Neural crest cell (in vitro differentiated cells): ENCODE measurements at regions not wholly inside any gene's neighbourhood (a gene's known extent, or its start where the extent isn't known, plus 50 kb on each side); places are given as distances from the start of the nearest gene placed in this dataset.

Experiments used
- DNase-seq: peaks from one replicate; pipeline ENCODE4 v3.0.0; 2021; ENCODE audit warnings: low read depth, mixed read lengths, low spot score
- H3K27ac Mint-ChIP-seq: one replicate; pipeline ENCODE4 v1.8.0; 2021; ENCODE audit warnings: mild to moderate bottlenecking, mixed read lengths; ENCODE audit not compliant: unreplicated experiment
- H3K27me3 Mint-ChIP-seq: 2 replicates; pipeline ENCODE4 v1.8.0; 2021; ENCODE audit warnings: low read depth, mild to moderate bottlenecking, mixed read lengths
- H3K36me3 Mint-ChIP-seq: 2 replicates; pipeline ENCODE4 v1.8.0; 2021; ENCODE audit warnings: low read depth, mild to moderate bottlenecking, mixed read lengths
- H3K4me1 Mint-ChIP-seq: 2 replicates; pipeline ENCODE4 v1.8.0; 2021; ENCODE audit warnings: mixed read lengths
- H3K4me3 Mint-ChIP-seq: one replicate; pipeline ENCODE4 v1.8.0; 2021; ENCODE audit warnings: mild to moderate bottlenecking, mixed read lengths
- H3K9me3 Mint-ChIP-seq: 2 replicates; pipeline ENCODE4 v1.8.0; 2021; ENCODE audit warnings: mixed read lengths
- TF ChIP-seq, protein P1 (sequence below): fragments of 200-600 bp; sonication (generic); conservative IDR thresholded peaks from 2 replicates; pipeline ENCODE4 v1.5.0; 2021; ENCODE audit warnings: antibody characterized with exemption, mild to moderate bottlenecking

DNA sequence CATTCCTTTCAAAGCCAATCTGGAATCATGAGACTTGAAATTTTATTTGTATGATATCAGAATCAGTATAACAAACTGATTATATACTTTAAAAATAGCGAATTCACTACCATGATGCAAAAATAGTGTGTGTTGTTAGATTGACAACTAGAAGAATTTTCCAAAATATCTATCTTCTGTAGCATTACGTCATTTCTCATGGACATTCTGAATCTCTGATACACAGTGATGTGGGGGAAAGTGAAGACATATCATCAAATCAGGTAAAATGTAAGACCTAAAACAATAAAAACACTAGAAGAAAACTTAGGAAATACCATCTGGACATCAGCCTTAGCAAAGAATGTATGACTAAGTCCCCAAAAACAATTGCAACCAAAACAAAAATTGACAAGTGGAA, 1292.0 kb upstream of the PCDH9 start:
- Mint-ChIP-seq H3K4me1 (no peaks in the 10 kb centered on the region), H3K36me3 (peaks cover 5% of the 10 kb centered on the region), H3K4me3 (no peak overlapping the region), H3K9me3 (peaks cover 7% of the 10 kb centered on the region), H3K27me3 (no peaks in the 10 kb centered on the region), H3K27ac (no peak overlapping the region)
- no peak for DNase-seq
- TF ChIP-seq, protein P1, sequence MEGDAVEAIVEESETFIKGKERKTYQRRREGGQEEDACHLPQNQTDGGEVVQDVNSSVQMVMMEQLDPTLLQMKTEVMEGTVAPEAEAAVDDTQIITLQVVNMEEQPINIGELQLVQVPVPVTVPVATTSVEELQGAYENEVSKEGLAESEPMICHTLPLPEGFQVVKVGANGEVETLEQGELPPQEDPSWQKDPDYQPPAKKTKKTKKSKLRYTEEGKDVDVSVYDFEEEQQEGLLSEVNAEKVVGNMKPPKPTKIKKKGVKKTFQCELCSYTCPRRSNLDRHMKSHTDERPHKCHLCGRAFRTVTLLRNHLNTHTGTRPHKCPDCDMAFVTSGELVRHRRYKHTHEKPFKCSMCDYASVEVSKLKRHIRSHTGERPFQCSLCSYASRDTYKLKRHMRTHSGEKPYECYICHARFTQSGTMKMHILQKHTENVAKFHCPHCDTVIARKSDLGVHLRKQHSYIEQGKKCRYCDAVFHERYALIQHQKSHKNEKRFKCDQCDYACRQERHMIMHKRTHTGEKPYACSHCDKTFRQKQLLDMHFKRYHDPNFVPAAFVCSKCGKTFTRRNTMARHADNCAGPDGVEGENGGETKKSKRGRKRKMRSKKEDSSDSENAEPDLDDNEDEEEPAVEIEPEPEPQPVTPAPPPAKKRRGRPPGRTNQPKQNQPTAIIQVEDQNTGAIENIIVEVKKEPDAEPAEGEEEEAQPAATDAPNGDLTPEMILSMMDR: no peak

GRCh38 chr13:68509734-68510621, 1279.8 kb upstream of the PCDH9 start:
- no peaks in the 10 kb centered on the region for H3K4me1 Mint-ChIP-seq
- H3K4me3 Mint-ChIP-seq: no peak overlapping the region
- no peaks in the 10 kb centered on the region for H3K27me3 Mint-ChIP-seq
- H3K36me3 Mint-ChIP-seq: no peaks in the 10 kb centered on the region
- H3K27ac Mint-ChIP-seq: no peak overlapping the region
- TF ChIP-seq, protein P1: no peak
- peaks cover 4% of the 10 kb centered on the region for H3K9me3 Mint-ChIP-seq
- no peak for DNase-seq

- peaks cover 4% of the 10 kb centered on the region for H3K9me3 Mint-ChIP-seq
- H3K27me3 Mint-ChIP-seq: no peaks in the 10 kb centered on the region
- H3K27ac Mint-ChIP-seq: peak overlapping the region; percentile 6
- TF ChIP-seq, protein P1: no peak
- no peaks in the 10 kb centered on the region for H3K36me3 Mint-ChIP-seq
- no peaks in the 10 kb centered on the region for H3K4me1 Mint-ChIP-seq
- H3K4me3 Mint-ChIP-seq: no peak overlapping the region
- DNase-seq: no peak
Measured at GRCh38 chr13:68506888-68507551, 1276.9 kb upstream of the PCDH9 start.

DNA sequence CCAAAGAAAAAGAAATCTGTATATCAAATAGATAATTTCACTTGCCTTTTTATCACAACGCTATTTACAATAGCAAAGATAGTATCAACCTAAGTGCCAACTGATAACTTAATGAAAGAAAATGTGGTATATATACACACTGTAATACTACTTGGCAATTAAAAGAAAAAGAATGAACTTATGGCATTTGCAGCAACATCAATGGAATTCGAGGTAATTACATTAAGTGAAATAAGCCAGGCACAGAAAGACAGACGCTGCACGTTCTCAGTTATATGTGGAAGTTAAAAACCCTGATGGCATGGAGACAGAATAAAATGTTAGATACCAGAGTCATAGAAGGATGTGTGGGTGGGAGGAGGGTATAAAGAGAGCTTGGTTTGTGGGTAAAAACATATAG, 1260.5 kb upstream of the PCDH9 start:
- H3K4me3 Mint-ChIP-seq: no peak overlapping the region
- no peak overlapping the region for H3K27ac Mint-ChIP-seq

DNA sequence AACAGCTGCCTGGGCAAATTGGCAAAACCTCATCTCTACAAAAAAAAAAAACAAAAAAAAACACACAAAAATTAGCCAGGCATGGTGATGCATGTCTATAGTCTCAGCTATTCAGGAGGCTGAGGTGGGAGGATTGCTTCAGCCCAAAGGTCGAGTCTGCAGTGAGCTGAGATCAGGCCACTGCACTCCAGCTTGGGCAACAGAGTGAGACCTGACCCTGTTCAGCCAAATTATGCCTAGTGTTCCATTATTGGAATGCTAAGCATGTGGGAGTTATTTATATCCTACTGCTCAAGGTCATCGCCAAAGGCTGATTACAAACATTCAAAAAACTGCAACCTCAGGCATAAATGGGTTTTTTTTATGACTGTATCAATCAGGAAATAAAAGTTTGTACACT, 1251.0 kb upstream of the PCDH9 start:
- Mint-ChIP-seq H3K27ac (no peak overlapping the region), H3K4me1 (no peaks in the 10 kb centered on the region), H3K27me3 (no peaks in the 10 kb centered on the region), H3K9me3 (no peaks in the 10 kb centered on the region), H3K4me3 (no peak overlapping the region), H3K36me3 (no peaks in the 10 kb centered on the region)
- no peak for DNase-seq
- TF ChIP-seq, protein P1: no peak

More for the DNA sequence above, 1260.5 kb upstream of the PCDH9 start:
- no peaks in the 10 kb centered on the region for H3K36me3 Mint-ChIP-seq
- no peaks in the 10 kb centered on the region for H3K27me3 Mint-ChIP-seq
- no peaks in the 10 kb centered on the region for H3K4me1 Mint-ChIP-seq
- peaks cover 4% of the 10 kb centered on the region for H3K9me3 Mint-ChIP-seq
- no peak for DNase-seq
- TF ChIP-seq, protein P1: no peak
